IPS-20b (cell line): ENCODE measurements at regions not wholly inside any gene's neighbourhood (a gene's known extent, or its start where the extent isn't known, plus 50 kb on each side); places are given as distances from the start of the nearest gene placed in this dataset.
A peak's percentile ranks its signal among the peaks of the same experiment; 100 is the strongest.

Source experiments
- H3K27ac ChIP-seq: one replicate; pipeline ENCODE4 v1.5.1; 2013; ENCODE audit warnings: low read length
- H3K27me3 ChIP-seq: 2 replicates; pipeline ENCODE4 v1.6.1; 2013; ENCODE audit warnings: mild to moderate bottlenecking, low read length, inconsistent platforms; ENCODE audit not compliant: insufficient read depth
- H3K36me3 ChIP-seq: 2 replicates; pipeline ENCODE4 v1.6.1; 2013; ENCODE audit warnings: low read depth, mild to moderate bottlenecking, inconsistent platforms, low read length, moderate library complexity; ENCODE audit not compliant: insufficient read depth
- H3K4me1 ChIP-seq: 2 replicates; pipeline ENCODE4 v1.6.1; 2013; ENCODE audit warnings: mild to moderate bottlenecking, control low read depth, inconsistent platforms, low read length, moderate library complexity; ENCODE audit not compliant: insufficient read depth
- H3K4me3 ChIP-seq: 2 replicates; pipeline ENCODE4 v1.5.1; 2013; ENCODE audit warnings: mild to moderate bottlenecking, low read length, inconsistent platforms
- H3K9ac ChIP-seq: 2 replicates; pipeline ENCODE4 v1.6.1; 2013; ENCODE audit warnings: low read depth, mild to moderate bottlenecking, inconsistent platforms, low read length, moderate library complexity
- H3K9me3 ChIP-seq: 2 replicates; pipeline ENCODE4 v1.6.1; 2013; ENCODE audit warnings: mild to moderate bottlenecking, low read depth, low read length, inconsistent platforms; ENCODE audit not compliant: insufficient read depth

GRCh38 chr17:77691216-77692085 is 267.1 kb upstream of the TNRC6C start:
- Histone ChIP-seq H3K9ac (no peak overlapping the region), H3K9me3 (no peaks in the 10 kb centered on the region), H3K4me1 (peaks cover 6% of the 10 kb centered on the region; the same call in 1 of the 2 replicates), H3K27ac (no peak overlapping the region), H3K4me3 (no peak overlapping the region), H3K27me3 (peaks cover 40% of the 10 kb centered on the region), H3K36me3 (no peaks in the 10 kb centered on the region)

GRCh38 chr17:77692571-77693161 is 265.8 kb upstream of the TNRC6C start:
- no peak overlapping the region for H3K27ac ChIP-seq
- no peaks in the 10 kb centered on the region for H3K36me3 ChIP-seq
- H3K4me3 ChIP-seq, result no peak overlapping the region
- no peaks in the 10 kb centered on the region for H3K9me3 ChIP-seq
- H3K27me3 ChIP-seq, result peaks cover 52% of the 10 kb centered on the region
- peaks cover 13% of the 10 kb centered on the region; the same call in 1 of the 2 replicates for H3K4me1 ChIP-seq
- H3K9ac ChIP-seq, result no peak overlapping the region

- no peaks in the 10 kb centered on the region for H3K9me3 ChIP-seq
- no peaks in the 10 kb centered on the region for H3K36me3 ChIP-seq
- H3K9ac ChIP-seq, result no peak overlapping the region
- peaks cover 58% of the 10 kb centered on the region for H3K27me3 ChIP-seq
- H3K27ac ChIP-seq, result no peak overlapping the region
- H3K4me1 ChIP-seq, result peaks cover 13% of the 10 kb centered on the region; the same call in 1 of the 2 replicates
- no peak overlapping the region for H3K4me3 ChIP-seq
Measured at GRCh38 chr17:77693301-77693700, 265.2 kb upstream of the TNRC6C start.

- Histone ChIP-seq H3K27me3 (peaks cover 62% of the 10 kb centered on the region), H3K9ac (no peak overlapping the region)
Measured at GRCh38 chr17:77693776-77694175, 264.7 kb upstream of the TNRC6C start.

GRCh38 chr17:77694391-77695363 is 263.8 kb upstream of the TNRC6C start:
- H3K4me3 ChIP-seq, result no peak overlapping the region
- H3K27ac ChIP-seq, result no peak overlapping the region
- peaks cover 66% of the 10 kb centered on the region for H3K27me3 ChIP-seq
- H3K9ac ChIP-seq, result no peak overlapping the region
- no peaks in the 10 kb centered on the region for H3K9me3 ChIP-seq
- H3K36me3 ChIP-seq, result no peaks in the 10 kb centered on the region
- H3K4me1 ChIP-seq, result peaks cover 13% of the 10 kb centered on the region; the same call in 1 of the 2 replicates

More at GRCh38 chr17:77693776-77694175, 264.7 kb upstream of the TNRC6C start:
- Histone ChIP-seq H3K36me3 (no peaks in the 10 kb centered on the region), H3K4me3 (no peak overlapping the region), H3K4me1 (peaks cover 13% of the 10 kb centered on the region; the same call in 1 of the 2 replicates), H3K9me3 (no peaks in the 10 kb centered on the region), H3K27ac (no peak overlapping the region)

- peaks cover 66% of the 10 kb centered on the region for H3K27me3 ChIP-seq
- no peaks in the 10 kb centered on the region for H3K36me3 ChIP-seq
- H3K9me3 ChIP-seq, result no peaks in the 10 kb centered on the region
- H3K4me1 ChIP-seq, result peaks cover 13% of the 10 kb centered on the region; the same call in 1 of the 2 replicates
- H3K27ac ChIP-seq, result no peak overlapping the region
- no peak overlapping the region for H3K9ac ChIP-seq
- peak overlapping the region; percentile 67; the same call in 1 of the 2 replicates for H3K4me3 ChIP-seq
Measured at GRCh38 chr17:77695386-77695785, 263.1 kb upstream of the TNRC6C start.

- H3K9ac ChIP-seq, result peak overlapping the region; percentile 55; the same call in 1 of the 2 replicates
- H3K9me3 ChIP-seq, result no peaks in the 10 kb centered on the region; the same call in 1 of the 2 replicates
- H3K4me1 ChIP-seq, result peaks cover 15% of the 10 kb centered on the region; the same call in 1 of the 2 replicates
- no peak overlapping the region for H3K27ac ChIP-seq
- no peaks in the 10 kb centered on the region for H3K36me3 ChIP-seq
- H3K27me3 ChIP-seq, result peaks cover 63% of the 10 kb centered on the region
- peak overlapping the region; percentile 67 for H3K4me3 ChIP-seq
Measured at GRCh38 chr17:77696151-77696720, 262.3 kb upstream of the TNRC6C start.

- Histone ChIP-seq H3K27me3 (peaks cover 61% of the 10 kb centered on the region), H3K27ac (no peak overlapping the region), H3K4me3 (peak overlapping the region; percentile 67)
Measured at GRCh38 chr17:77696721-77697460, 261.6 kb upstream of the TNRC6C start.

GRCh38 chr17:77697480-77698400 is 260.8 kb upstream of the TNRC6C start:
- Histone ChIP-seq H3K36me3 (no peaks in the 10 kb centered on the region), H3K9ac (no peak overlapping the region), H3K4me1 (peaks cover 20% of the 10 kb centered on the region; the same call in 1 of the 2 replicates), H3K27ac (no peak overlapping the region), H3K27me3 (peaks cover 61% of the 10 kb centered on the region), H3K4me3 (no peak overlapping the region), H3K9me3 (peaks cover 3% of the 10 kb centered on the region)

More at GRCh38 chr17:77696721-77697460, 261.6 kb upstream of the TNRC6C start:
- H3K9ac ChIP-seq, result peak overlapping the region; percentile 55; the same call in 1 of the 2 replicates
- no peaks in the 10 kb centered on the region for H3K36me3 ChIP-seq
- H3K9me3 ChIP-seq, result no peaks in the 10 kb centered on the region; the same call in 1 of the 2 replicates
- peaks cover 20% of the 10 kb centered on the region; the same call in 1 of the 2 replicates for H3K4me1 ChIP-seq
